ENCODE measurements at regions not wholly inside any gene's neighbourhood (a gene's known extent, or its start where the extent isn't known, plus 50 kb on each side); places are given as distances from the start of the nearest gene placed in this dataset.

DNA sequence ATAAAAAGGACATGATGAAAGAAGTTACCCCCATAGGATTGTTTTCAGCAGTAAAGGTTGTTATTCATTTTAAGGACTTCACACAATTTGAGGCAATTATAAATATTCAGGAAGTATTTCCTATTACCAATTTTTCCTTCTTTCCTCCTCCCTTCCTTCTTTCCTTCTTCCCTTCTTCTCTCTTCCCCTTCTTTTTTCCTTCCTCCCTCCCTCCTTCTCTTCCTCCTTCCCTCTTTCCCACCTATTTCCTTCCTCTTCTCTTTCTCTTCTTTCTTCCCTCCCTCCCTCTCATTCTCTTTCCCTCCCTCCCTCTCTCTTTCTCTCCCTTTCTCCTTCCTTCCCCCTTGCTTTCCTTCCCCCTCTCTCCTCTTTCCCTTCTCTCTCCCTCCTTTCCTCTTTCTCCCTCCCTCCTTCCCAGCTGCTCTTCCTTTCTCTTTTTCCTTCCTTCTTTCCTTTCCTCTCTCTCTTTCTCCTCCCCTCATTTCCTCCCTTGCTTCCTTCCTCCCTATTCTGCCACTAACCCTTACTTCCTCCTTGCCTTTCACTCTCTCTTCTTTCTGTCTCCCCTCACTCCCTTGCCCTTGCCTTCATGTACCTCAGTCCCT is 105.1 kb downstream of the ADRB2 start:
- H3K36me3 ChIP-seq (ENCODE audit: insufficient read depth, low read length): no peaks in the 10 kb centered on the region

GRCh38 chr5:148932355-148932935 is 106.0 kb downstream of the ADRB2 start:
- Histone ChIP-seq H2AFZ (ENCODE audit: low read depth, low read length) (no peak overlapping the region), H3K9ac (ENCODE audit: low read length) (no peak overlapping the region), H3K4me3 (ENCODE audit: low read length) (no peak overlapping the region), H3K9me3 (ENCODE audit: low read length) (no peaks in the 10 kb centered on the region), H3F3A (ENCODE audit: insufficient read depth, low read length, poor library complexity, severe bottlenecking) (no peaks in the 10 kb centered on the region), H3K27ac (ENCODE audit: low read length) (no peak overlapping the region), H3K4me2 (ENCODE audit: low read length) (no peak overlapping the region), H3K79me2 (replicated peaks; ENCODE audit: insufficient read depth, low read length) (no peaks in the 10 kb centered on the region), H3K27me3 (ENCODE audit: insufficient read depth, low read depth, low read length) (no peaks in the 10 kb centered on the region), H3K9me2 (ENCODE audit: insufficient read depth, low read length) (no peaks in the 10 kb centered on the region), H4K20me1 (ENCODE audit: insufficient read depth) (no peaks in the 10 kb centered on the region), H3K36me3 (ENCODE audit: insufficient read depth, low read length) (no peaks in the 10 kb centered on the region)
- TF ChIP-seq TAF1 (IDR thresholded peaks at IDR 0.05; ENCODE audit: low read depth) (no peak), RAD21 (conservative IDR thresholded peaks at IDR 0.05) (no peak), SMC3 (conservative IDR thresholded peaks at IDR 0.05; ENCODE audit: poor library complexity) (no peak), REST (IDR thresholded peaks at IDR 0.05; ENCODE audit: borderline replicate concordance) (no peak), EZH2 (IDR thresholded peaks at IDR 0.05; ENCODE audit: borderline replicate concordance, insufficient read depth, low read length, poor library complexity, severe bottlenecking) (no peak), MXI1 (conservative IDR thresholded peaks at IDR 0.05; ENCODE audit: poor library complexity, severe bottlenecking) (no peak)

More for the DNA sequence above, 105.1 kb downstream of the ADRB2 start:
- no peaks in the 10 kb centered on the region for H3F3A ChIP-seq (ENCODE audit: insufficient read depth, low read length, poor library complexity, severe bottlenecking)
- H3K9me2 ChIP-seq (ENCODE audit: insufficient read depth, low read length): no peaks in the 10 kb centered on the region
- no peak overlapping the region for H3K27ac ChIP-seq (ENCODE audit: low read length)
- H3K4me2 ChIP-seq (ENCODE audit: low read length): no peak overlapping the region
- no peaks in the 10 kb centered on the region for H3K27me3 ChIP-seq (ENCODE audit: insufficient read depth, low read depth, low read length)
- no peaks in the 10 kb centered on the region for H3K79me2 ChIP-seq (replicated peaks; ENCODE audit: insufficient read depth, low read length)
- H4K20me1 ChIP-seq (ENCODE audit: insufficient read depth): no peaks in the 10 kb centered on the region
- TF ChIP-seq RAD21 (conservative IDR thresholded peaks at IDR 0.05) (no peak), CTCF (IDR thresholded peaks at IDR 0.05; ENCODE audit: poor library complexity, severe bottlenecking) (no peak), MXI1 (conservative IDR thresholded peaks at IDR 0.05; ENCODE audit: poor library complexity, severe bottlenecking) (no peak), SMC3 (conservative IDR thresholded peaks at IDR 0.05; ENCODE audit: poor library complexity) (no peak), EZH2 (IDR thresholded peaks at IDR 0.05; ENCODE audit: borderline replicate concordance, insufficient read depth, low read length, poor library complexity, severe bottlenecking) (no peak), EP300 (conservative IDR thresholded peaks at IDR 0.05; ENCODE audit: poor library complexity, severe bottlenecking) (no peak), TAF1 (IDR thresholded peaks at IDR 0.05; ENCODE audit: low read depth) (no peak), REST (IDR thresholded peaks at IDR 0.05; ENCODE audit: borderline replicate concordance) (no peak), POLR2AphosphoS5 (IDR thresholded peaks at IDR 0.05) (no peak)
- H3K9me3 ChIP-seq (ENCODE audit: low read length): no peaks in the 10 kb centered on the region
- H2AFZ ChIP-seq (ENCODE audit: low read depth, low read length): no peak overlapping the region
- no peak overlapping the region for H3K4me3 ChIP-seq (ENCODE audit: low read length)
- H3K9ac ChIP-seq (ENCODE audit: low read length): no peak overlapping the region
